Right lobe of liver (tissue), 4 donors: ENCODE measurements at regions not wholly inside any gene's neighbourhood (a gene's known extent, or its start where the extent isn't known, plus 50 kb on each side); places are given as distances from the start of the nearest gene placed in this dataset.

Source experiments
- POLR2A ChIP-seq: fragments of 450-650 bp; IDR thresholded peaks from one replicate; pipeline ENCODE4 v1.6.1; 2017; ENCODE audit warnings: antibody characterized with exemption, mild to moderate bottlenecking
- TF ChIP-seq, protein P1 (sequence below), 4 donors: fragments of 200-600 bp in 3 of 4; fragments of 450-650 bp in 1 of 4; IDR thresholded peaks; one replicate each; pipeline versions ENCODE4 v1.5.1 to v1.8.0; 2016 to 2022; ENCODE audit warnings: antibody characterized with exemption in 4 of 4, mild to moderate bottlenecking in 2 of 4
- donor health status: DM: no; HTN: no; CAD: no.
- donor health status: DM: no; HTN: no; CAD: no.
- donor health status: DM: no; HTN: yes; CAD: no.

DNA sequence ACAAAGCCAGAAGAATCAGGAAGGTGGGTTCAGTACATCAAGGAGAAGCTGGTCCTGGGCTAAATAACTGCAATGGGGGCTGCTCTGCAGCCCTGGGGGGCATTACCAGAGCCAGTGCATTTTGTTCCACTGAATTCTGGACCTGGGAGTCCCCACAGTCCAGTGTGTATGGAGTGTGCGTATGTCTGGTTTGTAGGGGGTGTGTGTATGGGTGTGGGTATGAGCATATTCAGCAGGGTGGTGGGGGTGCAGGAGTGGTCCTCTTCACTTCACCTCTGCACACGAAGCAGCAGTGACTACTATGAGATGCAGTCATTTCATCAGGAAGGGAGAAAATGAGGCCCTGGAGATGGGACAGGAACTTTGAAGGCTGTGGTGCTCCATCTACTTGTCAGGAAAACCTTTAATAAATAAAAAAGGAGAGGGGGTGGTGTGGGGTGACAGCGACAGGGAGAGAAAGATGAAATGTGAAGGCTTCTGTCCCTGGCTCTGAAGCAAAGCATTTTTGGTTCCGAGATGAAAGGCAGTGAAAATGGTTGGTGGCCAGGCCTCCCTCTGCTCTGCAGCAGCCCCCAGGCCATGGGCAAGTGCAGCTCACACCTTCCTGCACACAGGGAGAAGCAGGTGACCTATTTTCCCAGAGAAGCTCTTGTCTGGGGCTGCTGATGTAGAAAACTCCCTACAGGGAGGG, 121.5 kb upstream of the CACHD1 start:
- TF ChIP-seq POLR2A = no peak
- TF ChIP-seq, protein P1, sequence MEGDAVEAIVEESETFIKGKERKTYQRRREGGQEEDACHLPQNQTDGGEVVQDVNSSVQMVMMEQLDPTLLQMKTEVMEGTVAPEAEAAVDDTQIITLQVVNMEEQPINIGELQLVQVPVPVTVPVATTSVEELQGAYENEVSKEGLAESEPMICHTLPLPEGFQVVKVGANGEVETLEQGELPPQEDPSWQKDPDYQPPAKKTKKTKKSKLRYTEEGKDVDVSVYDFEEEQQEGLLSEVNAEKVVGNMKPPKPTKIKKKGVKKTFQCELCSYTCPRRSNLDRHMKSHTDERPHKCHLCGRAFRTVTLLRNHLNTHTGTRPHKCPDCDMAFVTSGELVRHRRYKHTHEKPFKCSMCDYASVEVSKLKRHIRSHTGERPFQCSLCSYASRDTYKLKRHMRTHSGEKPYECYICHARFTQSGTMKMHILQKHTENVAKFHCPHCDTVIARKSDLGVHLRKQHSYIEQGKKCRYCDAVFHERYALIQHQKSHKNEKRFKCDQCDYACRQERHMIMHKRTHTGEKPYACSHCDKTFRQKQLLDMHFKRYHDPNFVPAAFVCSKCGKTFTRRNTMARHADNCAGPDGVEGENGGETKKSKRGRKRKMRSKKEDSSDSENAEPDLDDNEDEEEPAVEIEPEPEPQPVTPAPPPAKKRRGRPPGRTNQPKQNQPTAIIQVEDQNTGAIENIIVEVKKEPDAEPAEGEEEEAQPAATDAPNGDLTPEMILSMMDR (IDR thresholded peaks at IDR 0.05) = no peak
